ENCODE measurements at regions not wholly inside any gene's neighbourhood (a gene's known extent, or its start where the extent isn't known, plus 50 kb on each side); places are given as distances from the start of the nearest gene placed in this dataset.

GRCh38 chr11:71182791-71183677, 69.3 kb downstream of the SHANK2 start:
- DNase-seq (ENCODE audit: low read depth): no peak
- no peak overlapping the region for H3K4me3 ChIP-seq (ENCODE audit: low read depth, low read length)
- TF ChIP-seq CTCF (IDR thresholded peaks at IDR 0.05; ENCODE audit: low read depth, low read length) (no peak), POLR2A (IDR thresholded peaks at IDR 0.05; ENCODE audit: extremely low read depth, insufficient read length) (no peak), MYC (IDR thresholded peaks at IDR 0.05; ENCODE audit: low read depth, low read length) (no peak), MAX (IDR thresholded peaks at IDR 0.05; ENCODE audit: low read depth, low read length) (no peak)

- H3K4me3 ChIP-seq (ENCODE audit: low read depth, low read length): no peak overlapping the region
- no peak for TF ChIP-seq MYC (IDR thresholded peaks at IDR 0.05; ENCODE audit: low read depth, low read length)
- TF ChIP-seq MAX (IDR thresholded peaks at IDR 0.05; ENCODE audit: low read depth, low read length): no peak
- TF ChIP-seq CTCF (IDR thresholded peaks at IDR 0.05; ENCODE audit: low read depth, low read length): no peak
- TF ChIP-seq POLR2A (IDR thresholded peaks at IDR 0.05; ENCODE audit: extremely low read depth, insufficient read length): no peak
- no peak for DNase-seq (ENCODE audit: low read depth)
These were observed 70.8 kb downstream of the SHANK2 start for GRCh38 chr11:71181566-71181965.

GRCh38 chr11:71180694-71181470, 71.5 kb downstream of the SHANK2 start:
- no peak for DNase-seq (ENCODE audit: low read depth)
- H3K4me3 ChIP-seq (ENCODE audit: low read depth, low read length): no peak overlapping the region
- TF ChIP-seq CTCF (IDR thresholded peaks at IDR 0.05; ENCODE audit: low read depth, low read length): no peak
- no peak for TF ChIP-seq MAX (IDR thresholded peaks at IDR 0.05; ENCODE audit: low read depth, low read length)
- no peak for TF ChIP-seq POLR2A (IDR thresholded peaks at IDR 0.05; ENCODE audit: extremely low read depth, insufficient read length)
- no peak for TF ChIP-seq MYC (IDR thresholded peaks at IDR 0.05; ENCODE audit: low read depth, low read length)

- TF ChIP-seq CTCF (IDR thresholded peaks at IDR 0.05; ENCODE audit: low read depth, low read length) (no peak), MAX (IDR thresholded peaks at IDR 0.05; ENCODE audit: low read depth, low read length) (no peak), MYC (IDR thresholded peaks at IDR 0.05; ENCODE audit: low read depth, low read length) (no peak), POLR2A (IDR thresholded peaks at IDR 0.05; ENCODE audit: extremely low read depth, insufficient read length) (no peak)
- no peak overlapping the region for H3K4me3 ChIP-seq (ENCODE audit: low read depth, low read length)
- DNase-seq (ENCODE audit: low read depth): no peak
These were observed 72.3 kb downstream of the SHANK2 start for GRCh38 chr11:71179877-71180605.

GRCh38 chr11:71178076-71178475, 74.3 kb downstream of the SHANK2 start:
- H3K4me3 ChIP-seq (ENCODE audit: low read depth, low read length): no peak overlapping the region
- no peak for DNase-seq (ENCODE audit: low read depth)
- TF ChIP-seq CTCF (IDR thresholded peaks at IDR 0.05; ENCODE audit: low read depth, low read length): no peak
- no peak for TF ChIP-seq MAX (IDR thresholded peaks at IDR 0.05; ENCODE audit: low read depth, low read length)
- no peak for TF ChIP-seq POLR2A (IDR thresholded peaks at IDR 0.05; ENCODE audit: extremely low read depth, insufficient read length)
- no peak for TF ChIP-seq MYC (IDR thresholded peaks at IDR 0.05; ENCODE audit: low read depth, low read length)

Measured in NB4 (cell line).